H1 (cell line): ENCODE measurements at regions not wholly inside any gene's neighbourhood (a gene's known extent, or its start where the extent isn't known, plus 50 kb on each side); places are given as distances from the start of the nearest gene placed in this dataset.
A peak's percentile ranks its signal among the peaks of the same experiment; 100 is the strongest.

Experiments
- CTCF ChIA-PET: fragments of 300-600 bp; sonication (Branson Sonifier 250); formaldehyde crosslinking; loops from one replicate; lab custom pipeline; 2021; ENCODE audit not compliant: partially characterized antibody; lab: Charles Lee
- POLR2A ChIA-PET: fragments of 300-600 bp; sonication (Branson Sonifier 250); formaldehyde crosslinking; loops from one replicate; lab custom pipeline; 2021; ENCODE audit warnings: inconsistent platforms; ENCODE audit not compliant: partially characterized antibody; lab: Charles Lee
- DNase-seq, 2 experiments: peaks; one replicate each; pipeline versions ENCODE4 v3.0.0 to v3.0.0-alpha.2; 2010 to 2022; ENCODE audit warnings: low spot score in 2 of 2, low read depth in 1 of 2, mixed read lengths in 1 of 2
- FAIRE-seq: peaks from 2 replicates; lab custom pipeline; 2011; peaks lifted over from hg19 to GRCh38; lab: Jason Lieb, UNC
- H2AFZ ChIP-seq: 2 replicates; pipeline ENCODE4 v1.8.1; 2012; ENCODE audit warnings: low read length, inconsistent platforms
- H2AK5ac ChIP-seq: 2 replicates; pipeline ENCODE4 v1.6.1; 2013; ENCODE audit warnings: low read depth, low read length
- H2BK120ac ChIP-seq: replicated peaks from 2 replicates; pipeline ENCODE3; 2013; ENCODE audit warnings: low read depth, low read length, inconsistent platforms
- H2BK12ac ChIP-seq: 2 replicates; pipeline ENCODE4 v1.6.1; 2013; ENCODE audit warnings: low read depth, low read length
- H2BK15ac ChIP-seq: 2 replicates; pipeline ENCODE4 v1.6.1; 2013; ENCODE audit warnings: low read length
- H2BK20ac ChIP-seq: 2 replicates; pipeline ENCODE4 v1.6.1; 2013; ENCODE audit warnings: low read length
- H2BK5ac ChIP-seq: 2 replicates; pipeline ENCODE4 v1.6.1; 2013; ENCODE audit warnings: low read depth, low read length
- H3K14ac ChIP-seq: 2 replicates; pipeline ENCODE4 v1.6.1; 2013; ENCODE audit warnings: inconsistent platforms; ENCODE audit not compliant: insufficient read length
- H3K18ac ChIP-seq: 2 replicates; pipeline ENCODE4 v1.6.1; 2013; ENCODE audit warnings: low read length; ENCODE audit errors: extremely low read depth
- H3K23ac ChIP-seq: 2 replicates; pipeline ENCODE4 v1.6.1; 2013; ENCODE audit warnings: inconsistent platforms; ENCODE audit not compliant: insufficient read length
- H3K23me2 ChIP-seq: 2 replicates; pipeline ENCODE4 v1.6.1; 2013; ENCODE audit warnings: low read depth, low read length
- H3K27ac ChIP-seq: 2 replicates; pipeline ENCODE4 v1.6.1; 2011; ENCODE audit warnings: low read depth, low read length, inconsistent platforms
- H3K27me3 ChIP-seq, 4 experiments: replicated peaks in 1 of 4; 1 replicate in 1 of 4; 2 replicates in 3 of 4; pipeline versions ENCODE4 v1.6.1 to v1.8.1; 2011 to 2013; ENCODE audit warnings: low read length in 3 of 4, mild to moderate bottlenecking in 3 of 4, inconsistent platforms in 2 of 4, mixed read lengths in 2 of 4, moderate library complexity in 1 of 4; ENCODE audit not compliant: control insufficient read depth in 3 of 4, insufficient read depth in 3 of 4; ENCODE audit errors: extremely low read depth in 1 of 4
- H3K36me3 ChIP-seq, 4 experiments: 2 replicates each; pipeline versions ENCODE4 v1.6.1 to v1.8.1; 2011 to 2013; ENCODE audit warnings: mild to moderate bottlenecking in 4 of 4, low read length in 3 of 4, moderate library complexity in 2 of 4, control low read depth in 1 of 4, inconsistent platforms in 1 of 4; ENCODE audit not compliant: insufficient read depth in 4 of 4, control insufficient read depth in 2 of 4
- H3K4ac ChIP-seq: replicated peaks from 2 replicates; pipeline ENCODE3; 2013; ENCODE audit warnings: low read length, low read depth, mixed read lengths, inconsistent platforms; ENCODE audit not compliant: insufficient read length
- H3K4me1 ChIP-seq, 4 experiments: replicated peaks in 1 of 4; 1 replicate in 1 of 4; 2 replicates in 3 of 4; pipeline versions ENCODE4 v1.6.1 to v1.8.1; 2011 to 2013; ENCODE audit warnings: low read length in 3 of 4, inconsistent platforms in 2 of 4, mixed read lengths in 1 of 4; ENCODE audit not compliant: insufficient read depth in 4 of 4, control insufficient read depth in 3 of 4
- H3K4me2 ChIP-seq, 2 experiments: 2 replicates each; pipeline versions ENCODE4 v1.6.1 to v1.8.1; 2011 to 2013; ENCODE audit warnings: low read depth in 2 of 2, low read length in 2 of 2, control low read depth in 1 of 2, inconsistent platforms in 1 of 2, mild to moderate bottlenecking in 1 of 2; ENCODE audit not compliant: insufficient read depth in 1 of 2
- H3K4me3 ChIP-seq, 4 experiments: fragments of 200-600, 300-600 bp in 1 of 4; sonication (generic), shearing (Covaris generic), sonication (Bioruptor Twin) in 1 of 4; 2 replicates each; pipeline versions ENCODE4 v1.5.1 to v1.8.1; 2011 to 2016; ENCODE audit warnings: low read length in 4 of 4, low read depth in 3 of 4, control low read depth in 2 of 4, inconsistent platforms in 2 of 4, mild to moderate bottlenecking in 2 of 4, mixed read lengths in 1 of 4, moderate library complexity in 1 of 4; ENCODE audit not compliant: insufficient read depth in 2 of 4; ENCODE audit errors: extremely low read depth in 1 of 4
- H3K56ac ChIP-seq: replicated peaks from 2 replicates; pipeline ENCODE3; 2013; ENCODE audit warnings: low read depth, mild to moderate bottlenecking, mixed read lengths, low read length, inconsistent platforms; ENCODE audit not compliant: insufficient read length
- H3K79me1 ChIP-seq: 2 replicates; pipeline ENCODE4 v1.6.1; 2013; ENCODE audit warnings: low read depth, low read length, control low read depth
- H3K79me2 ChIP-seq, 2 experiments: 2 replicates each; pipeline versions ENCODE4 v1.6.1 to v1.8.1; 2012 to 2013; ENCODE audit warnings: low read length in 2 of 2, mild to moderate bottlenecking in 2 of 2, inconsistent platforms in 1 of 2; ENCODE audit not compliant: insufficient read depth in 2 of 2, control insufficient read depth in 1 of 2
- H3K9ac ChIP-seq, 4 experiments: replicated peaks in 1 of 4; 1 replicate in 1 of 4; 2 replicates in 3 of 4; pipeline versions ENCODE4 v1.6.1 to v1.8.1; 2011 to 2013; ENCODE audit warnings: low read depth in 3 of 4, low read length in 3 of 4, control low read depth in 2 of 4, mild to moderate bottlenecking in 2 of 4, moderate library complexity in 2 of 4, inconsistent platforms in 1 of 4; ENCODE audit errors: extremely low read depth in 1 of 4
- H3K9me3 ChIP-seq, 2 experiments: 2 replicates each; pipeline versions ENCODE4 v1.6.1 to v1.8.1; 2012 to 2013; ENCODE audit warnings: mild to moderate bottlenecking in 2 of 2, moderate library complexity in 2 of 2, control low read depth in 1 of 2, inconsistent platforms in 1 of 2, low read depth in 1 of 2, low read length in 1 of 2, mixed read lengths in 1 of 2; ENCODE audit not compliant: insufficient read depth in 2 of 2
- H4K20me1 ChIP-seq, 2 experiments: replicated peaks in 1 of 2; 2 replicates each; pipeline versions ENCODE3 to v1.8.1; 2011 to 2013; ENCODE audit warnings: inconsistent platforms in 2 of 2, low read length in 2 of 2, mild to moderate bottlenecking in 1 of 2; ENCODE audit not compliant: insufficient read depth in 2 of 2, control insufficient read depth in 1 of 2
- H4K5ac ChIP-seq: 2 replicates; pipeline ENCODE4 v1.6.1; 2013; ENCODE audit warnings: low read length, low read depth, mixed read lengths, inconsistent platforms; ENCODE audit not compliant: insufficient read length
- H4K8ac ChIP-seq: 2 replicates; pipeline ENCODE4 v1.8.0; 2013; ENCODE audit warnings: mild to moderate bottlenecking, moderate library complexity, low read length, inconsistent platforms; ENCODE audit not compliant: insufficient read depth; ENCODE audit errors: extremely low read depth
- H4K91ac ChIP-seq: replicated peaks from 2 replicates; pipeline ENCODE3; 2013; ENCODE audit warnings: low read length, mixed read lengths, inconsistent platforms; ENCODE audit not compliant: insufficient read length
- BACH1 ChIP-seq: IDR thresholded peaks from 2 replicates; pipeline ENCODE4 v1.6.1; 2012; ENCODE audit warnings: low read length, improper control_type of control experiment
- CEBPB ChIP-seq: IDR thresholded peaks from 2 replicates; pipeline ENCODE4 v1.6.1; 2012; ENCODE audit warnings: low read depth, low read length
- CTCF ChIP-seq, 3 experiments: IDR thresholded peaks; 1 replicate in 2 of 3; 2 replicates in 1 of 3; pipeline versions ENCODE4 v1.5.1 to v1.6.1; 2011; ENCODE audit warnings: low read length in 3 of 3, mild to moderate bottlenecking in 3 of 3, inconsistent platforms in 2 of 3, low read depth in 1 of 3, moderate library complexity in 1 of 3; ENCODE audit not compliant: insufficient read depth in 1 of 3; ENCODE audit errors: control extremely low read depth in 1 of 3
- E2F6 ChIP-seq: IDR thresholded peaks from 2 replicates; pipeline ENCODE4 v1.6.1; 2012; ENCODE audit warnings: inconsistent platforms
- GABPA ChIP-seq: IDR thresholded peaks from 2 replicates; pipeline ENCODE4 v1.6.1; 2011; ENCODE audit warnings: mild to moderate bottlenecking, low read length, moderate library complexity, borderline replicate concordance; ENCODE audit not compliant: insufficient read depth
- HDAC6 ChIP-seq: IDR thresholded peaks from one replicate; pipeline ENCODE4 v1.7.1; 2012; ENCODE audit warnings: low read depth, mild to moderate bottlenecking, inconsistent platforms, low read length, moderate library complexity
- MAFK ChIP-seq: IDR thresholded peaks from 2 replicates; pipeline ENCODE4 v1.6.1; 2012; ENCODE audit warnings: low read depth, mild to moderate bottlenecking, improper control_type of control experiment, low read length
- NANOG ChIP-seq: IDR thresholded peaks from 2 replicates; pipeline ENCODE4 v1.6.1; 2011; ENCODE audit warnings: low read length, low read depth, mild to moderate bottlenecking, inconsistent platforms; ENCODE audit not compliant: insufficient read depth, poor library complexity, severe bottlenecking
- RAD21 ChIP-seq, 2 experiments: IDR thresholded peaks in 1 of 2; conservative IDR thresholded peaks in 1 of 2; 2 replicates each; pipeline ENCODE4 v1.6.1; 2011; ENCODE audit warnings: low read depth in 2 of 2, low read length in 2 of 2, improper control_type of control experiment in 1 of 2, inconsistent platforms in 1 of 2, mild to moderate bottlenecking in 1 of 2, moderate library complexity in 1 of 2
- SIRT6 ChIP-seq: IDR thresholded peaks from one replicate; pipeline ENCODE4 v1.7.1; 2012; ENCODE audit warnings: low read length, inconsistent platforms
- YY1 ChIP-seq: IDR thresholded peaks from 2 replicates; pipeline ENCODE4 v1.6.1; 2011; ENCODE audit warnings: low read depth, mild to moderate bottlenecking, low read length
- WGBS, 2 experiments: shearing (Covaris generic) in 1 of 2; methylation state at CpG; one replicate each; pipeline versions ENCODE4 v1.1.6 to v1.1.7; 2013 to 2015; ENCODE audit warnings: low lambda C conversion rate in 2 of 2, mixed read lengths in 2 of 2, inconsistent platforms in 1 of 2, low coverage in 1 of 2, missing lambda C conversion rate in 1 of 2; ENCODE audit not compliant: insufficient replicate concordance in 2 of 2, insufficient coverage in 1 of 2, insufficient read length in 1 of 2; ENCODE audit errors: extremely low coverage in 1 of 2, missing lambda C conversion rate in 1 of 2; 5-methylcytosine and 5-hydroxymethylcytosine counted together

GRCh38 chr16:86252596-86252995 is 257.7 kb upstream of the FOXF1 start:
- no peak overlapping the region for H2AK5ac ChIP-seq
- no peaks in the 10 kb centered on the region for H3K23me2 ChIP-seq
- no peaks in the 10 kb centered on the region for H3K79me1 ChIP-seq
- WGBS, 2 experiments, result 42% methylated on average over 5 of the region's 6 CpGs; no CpG with 5 or more reads in 1 of the 2 experiments
- POLR2A ChIA-PET, result no interaction called here
- no peak overlapping the region for H2BK120ac ChIP-seq
- H3K4me3 ChIP-seq, result no peak overlapping the region
- no peak overlapping the region for H4K91ac ChIP-seq
- DNase-seq (peak; percentile 9 to 82), FAIRE-seq (no peak)
- H3K9me3 ChIP-seq, result no peaks in the 10 kb centered on the region
- no peak overlapping the region for H3K56ac ChIP-seq
- no peak overlapping the region for H3K14ac ChIP-seq
- no peak overlapping the region for H3K18ac ChIP-seq
- no peak overlapping the region for H2BK5ac ChIP-seq
- no peaks in the 10 kb centered on the region for H3K27me3 ChIP-seq
- CTCF ChIA-PET, result interaction anchor here (0.6 to 4.6 kb wide), 57 partner anchors 9 to 1188 kb away, joined by 3 to 61 read pairs (median 5); no protein-coding TSS in a partner anchor
- no peaks in the 10 kb centered on the region for H4K20me1 ChIP-seq
- H4K5ac ChIP-seq, result no peak overlapping the region
- H2AFZ ChIP-seq, result no peak overlapping the region
- H3K4me2 ChIP-seq, result no peak overlapping the region
- no peak overlapping the region for H3K23ac ChIP-seq
- H3K4me1 ChIP-seq, result no peaks in the 10 kb centered on the region
- no peak overlapping the region for H2BK20ac ChIP-seq
- no peak overlapping the region for H2BK12ac ChIP-seq
- no peak overlapping the region for H3K27ac ChIP-seq
- no peaks in the 10 kb centered on the region for H3K36me3 ChIP-seq
- H4K8ac ChIP-seq, result no peak overlapping the region
- no peak overlapping the region for H3K9ac ChIP-seq
- no peak overlapping the region for H2BK15ac ChIP-seq
- H3K79me2 ChIP-seq, result no peaks in the 10 kb centered on the region
- H3K4ac ChIP-seq, result no peak overlapping the region
- TF ChIP-seq MAFK, result no peak
- no peak for TF ChIP-seq E2F6
- peak; percentile 89 to 91 for TF ChIP-seq RAD21 (IDR thresholded peaks at IDR 0.05 in 1 of 2, conservative IDR thresholded peaks at IDR 0.05 in 1 of 2; ENCODE audit: low read depth in 2 of 2, low read length in 2 of 2)
- TF ChIP-seq CTCF (IDR thresholded peaks at IDR 0.05; ENCODE audit: control extremely low read depth in 1 of 3, insufficient read depth in 1 of 3, low read depth in 1 of 3, low read length in 3 of 3), result peak; percentile 84 to 85 (median 85)
- no peak for TF ChIP-seq SIRT6
- TF ChIP-seq HDAC6, result no peak
- no peak for TF ChIP-seq BACH1
- peak; percentile 8; the same call in 1 of the 2 replicates for TF ChIP-seq YY1
- peak; percentile 57; the same call in 1 of the 2 replicates for TF ChIP-seq GABPA
- TF ChIP-seq CEBPB, result no peak
- no peak for TF ChIP-seq NANOG
